ENCODE measurements at regions not wholly inside any gene's neighbourhood (a gene's known extent, or its start where the extent isn't known, plus 50 kb on each side); places are given as distances from the start of the nearest gene placed in this dataset.

- BruUV-seq (replicated peaks): no TSS peak
- intact Hi-C loops (cut with micrococcal nuclease) (no loop called here), in situ Hi-C loops (cut with MboI; ENCODE audit: low sequenced_read_pairs) (no loop called here), dilution Hi-C loops (cut with HindIII; ENCODE audit: low sequenced_read_pairs, unreplicated experiment) (no loop called here)
- Histone ChIP-seq H3K36me3 (ENCODE audit: control insufficient read depth, insufficient read depth, low read length) (no peaks in the 10 kb centered on the region), H3K9me3 (ENCODE audit: control insufficient read depth, insufficient read depth, low read length) (peaks cover 2% of the 10 kb centered on the region; the same call in 1 of the 2 replicates), H3K56ac (ENCODE audit: extremely low read depth, insufficient read depth, low read length) (no peak overlapping the region), H2AK5ac (ENCODE audit: low read depth, low read length) (no peak overlapping the region), H2BK15ac (ENCODE audit: low read depth, low read length) (no peak overlapping the region), H4K8ac (ENCODE audit: low read depth in 2 of 2, low read length in 2 of 2) (no peak overlapping the region), H3K4me2 (ENCODE audit: low read depth, low read length) (no peak overlapping the region), H2BK20ac (ENCODE audit: low read depth, low read length) (no peak overlapping the region), H3K4me3 (ENCODE audit: insufficient read depth, low read depth, low read length) (no peak overlapping the region), H3K14ac (replicated peaks; ENCODE audit: low read depth, low read length) (no peak overlapping the region), H3K9ac (ENCODE audit: low read depth, low read length) (no peak overlapping the region), H3K23ac (ENCODE audit: low read depth, low read length) (no peak overlapping the region), H4K5ac (ENCODE audit: low read depth, low read length) (no peak overlapping the region), H2AFZ (replicated peaks; ENCODE audit: low read length, poor library complexity) (no peak overlapping the region), H2BK120ac (ENCODE audit: low read depth, low read length) (no peak overlapping the region), H3K4ac (ENCODE audit: low read depth, low read length) (no peak overlapping the region), H3K4me1 (ENCODE audit: control insufficient read depth, insufficient read depth, low read length) (no peaks in the 10 kb centered on the region), H2BK5ac (ENCODE audit: low read depth, low read length, poor library complexity, severe bottlenecking) (no peak overlapping the region), H4K20me1 (ENCODE audit: insufficient read depth, low read length) (no peaks in the 10 kb centered on the region), H4K91ac (ENCODE audit: insufficient read depth, low read depth, low read length) (no peak overlapping the region), H2AK9ac (replicated peaks; ENCODE audit: low read depth, low read length, poor library complexity) (no peak overlapping the region), H3K9me1 (ENCODE audit: insufficient read depth, low read length) (no peaks in the 10 kb centered on the region), H3K27ac (ENCODE audit: insufficient read depth, low read length) (no peak overlapping the region), H3K18ac (ENCODE audit: low read depth, low read length) (no peak overlapping the region), H3K79me1 (ENCODE audit: low read depth in 1 of 2, low read length in 2 of 2) (no peaks in the 10 kb centered on the region), H3K27me3 (ENCODE audit: control insufficient read depth, insufficient read depth, low read length) (no peaks in the 10 kb centered on the region)
- DNase-seq: no peak
- ATAC-seq (ENCODE audit: low read depth): no peak
- ChIA-PET CTCF (no interaction called here), POLR2A (ENCODE audit: unreplicated experiment) (no interaction called here)
- TF ChIP-seq MAFK (IDR thresholded peaks at IDR 0.05; ENCODE audit: low read depth, low read length): no peak
- TF ChIP-seq MAZ (IDR thresholded peaks at IDR 0.05; ENCODE audit: borderline replicate concordance, low read depth, low read length): no peak
- TF ChIP-seq RAD21 (IDR thresholded peaks at IDR 0.05; ENCODE audit: low read length): no peak
- TF ChIP-seq CTCF (conservative IDR thresholded peaks at IDR 0.05; ENCODE audit: low read depth, low read length): no peak
- no peak for TF ChIP-seq CEBPB (IDR thresholded peaks at IDR 0.05; ENCODE audit: low read depth, low read length)
- TF ChIP-seq RFX5 (IDR thresholded peaks at IDR 0.05; ENCODE audit: low read depth, low read length): no peak
- no peak for TF ChIP-seq ELK1 (IDR thresholded peaks at IDR 0.05; ENCODE audit: borderline replicate concordance, low read depth, low read length)
- no peak for TF ChIP-seq FOS (IDR thresholded peaks at IDR 0.05; ENCODE audit: low read depth, low read length)
- no peak for TF ChIP-seq CHD1 (IDR thresholded peaks at IDR 0.05; ENCODE audit: low read depth, low read length)
- no peak for TF ChIP-seq POLR2A (IDR thresholded peaks at IDR 0.05; ENCODE audit: low read depth, low read length)
- no peak for TF ChIP-seq MXI1 (IDR thresholded peaks at IDR 0.05; ENCODE audit: borderline replicate concordance, low read depth, low read length)
- no peak for TF ChIP-seq BHLHE40 (IDR thresholded peaks at IDR 0.05; ENCODE audit: low read depth, low read length)
- no peak for TF ChIP-seq RCOR1 (IDR thresholded peaks at IDR 0.05; ENCODE audit: insufficient replicate concordance, low read length)
- TF ChIP-seq SMC3 (IDR thresholded peaks at IDR 0.05; ENCODE audit: low read depth, low read length): no peak
- no peak for TF ChIP-seq NFE2L2 (IDR thresholded peaks at IDR 0.05; ENCODE audit: low read depth, low read length)
- TF ChIP-seq USF2 (IDR thresholded peaks at IDR 0.05; ENCODE audit: low read depth, low read length): no peak
- no CpG with 5 or more reads among the region's 3 CpGs for WGBS, 2 experiments (ENCODE audit: extremely low coverage in 2 of 2, insufficient read length in 1 of 2)
Observed at GRCh38 chr10:107589081-107589480, 424.6 kb upstream of the SORCS1 start.

All from IMR-90 (cell line).